HFF-Myc (cell line): ENCODE measurements at regions not wholly inside any gene's neighbourhood (a gene's known extent, or its start where the extent isn't known, plus 50 kb on each side); places are given as distances from the start of the nearest gene placed in this dataset.
"Not testable (repeated sequence)": the region's sequence is repeated elsewhere in the genome, so short reads cannot be mapped to it uniquely, and the experiment has no call there.

Source experiments
- DNase-seq: peaks from one replicate; pipeline ENCODE4 v3.0.0-alpha.2; 2011; ENCODE audit warnings: low read depth; ENCODE audit errors: extremely low read depth
- H3K4me3 ChIP-seq: replicated peaks from 2 replicates; pipeline ENCODE4 v1.5.1; 2011; ENCODE audit warnings: low read depth, mild to moderate bottlenecking, control low read depth, low read length
- TF ChIP-seq, protein P1 (sequence below): IDR thresholded peaks from 2 replicates; pipeline ENCODE4 v1.5.1; 2012; ENCODE audit warnings: mild to moderate bottlenecking, low read depth, low read length, control low read depth; ENCODE audit errors: missing control alignments

DNA sequence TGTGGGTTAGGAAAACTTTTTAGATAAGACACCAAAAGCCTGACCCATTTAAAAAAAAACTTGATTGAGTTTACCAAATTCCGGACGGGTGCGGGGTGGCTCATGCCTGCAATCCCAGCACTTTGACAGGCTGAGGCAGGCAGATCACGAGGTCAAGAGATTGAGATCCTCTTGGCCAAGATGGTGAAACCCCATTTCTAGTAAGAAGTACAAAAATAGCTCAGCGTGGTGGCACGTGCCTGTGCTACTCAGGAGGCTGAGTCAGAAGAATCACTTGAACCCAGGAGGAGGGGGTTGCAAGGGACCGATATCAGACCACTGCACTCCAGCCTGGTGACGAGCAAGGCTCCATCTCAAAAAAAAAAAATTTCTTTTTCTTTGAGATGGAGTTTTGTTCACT is 307.8 kb upstream of the USP9Y start:
- DNase-seq, result no peak
- TF ChIP-seq, protein P1, sequence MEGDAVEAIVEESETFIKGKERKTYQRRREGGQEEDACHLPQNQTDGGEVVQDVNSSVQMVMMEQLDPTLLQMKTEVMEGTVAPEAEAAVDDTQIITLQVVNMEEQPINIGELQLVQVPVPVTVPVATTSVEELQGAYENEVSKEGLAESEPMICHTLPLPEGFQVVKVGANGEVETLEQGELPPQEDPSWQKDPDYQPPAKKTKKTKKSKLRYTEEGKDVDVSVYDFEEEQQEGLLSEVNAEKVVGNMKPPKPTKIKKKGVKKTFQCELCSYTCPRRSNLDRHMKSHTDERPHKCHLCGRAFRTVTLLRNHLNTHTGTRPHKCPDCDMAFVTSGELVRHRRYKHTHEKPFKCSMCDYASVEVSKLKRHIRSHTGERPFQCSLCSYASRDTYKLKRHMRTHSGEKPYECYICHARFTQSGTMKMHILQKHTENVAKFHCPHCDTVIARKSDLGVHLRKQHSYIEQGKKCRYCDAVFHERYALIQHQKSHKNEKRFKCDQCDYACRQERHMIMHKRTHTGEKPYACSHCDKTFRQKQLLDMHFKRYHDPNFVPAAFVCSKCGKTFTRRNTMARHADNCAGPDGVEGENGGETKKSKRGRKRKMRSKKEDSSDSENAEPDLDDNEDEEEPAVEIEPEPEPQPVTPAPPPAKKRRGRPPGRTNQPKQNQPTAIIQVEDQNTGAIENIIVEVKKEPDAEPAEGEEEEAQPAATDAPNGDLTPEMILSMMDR, result no peak

DNA sequence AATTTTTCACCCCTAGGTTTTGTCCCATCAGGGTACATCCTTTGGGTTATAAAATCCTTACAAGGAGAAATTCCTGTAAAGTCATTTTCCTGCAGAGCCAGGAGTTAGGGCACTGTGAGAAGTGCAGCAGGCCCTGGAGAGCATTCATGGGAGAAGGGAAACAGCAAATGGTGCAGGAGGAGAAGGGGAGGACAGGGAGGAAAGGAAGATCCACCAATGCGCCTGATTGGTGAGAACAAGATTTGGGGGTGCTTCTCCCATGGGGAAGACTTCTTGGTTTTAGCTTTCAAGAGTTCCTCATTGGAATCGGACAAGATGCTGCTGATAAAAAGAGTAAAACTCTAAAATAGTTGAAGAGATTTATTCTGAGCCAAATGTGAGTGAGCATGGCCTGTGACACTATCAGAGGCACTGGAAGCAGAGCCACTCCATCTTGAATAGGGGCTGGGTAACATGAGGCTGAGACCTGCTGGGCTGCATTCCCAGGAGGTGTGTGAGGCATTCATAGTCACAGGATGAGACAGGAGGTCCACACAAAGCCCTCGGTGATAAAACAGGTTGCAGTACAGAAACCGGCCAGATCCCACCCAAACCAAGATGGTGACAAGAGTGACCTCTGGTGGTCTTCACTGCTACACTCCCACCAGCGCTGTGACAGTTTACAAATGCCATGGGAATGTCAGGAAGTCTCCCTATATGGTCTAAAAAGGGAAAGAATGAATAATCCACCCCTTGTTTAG is 305.5 kb upstream of the USP9Y start:
- TF ChIP-seq, protein P1, result peak; percentile 9
- not testable (repeated sequence) for H3K4me3 ChIP-seq, DNase-seq

More for the DNA sequence above, 307.8 kb upstream of the USP9Y start:
- no peak overlapping the region for H3K4me3 ChIP-seq

DNA sequence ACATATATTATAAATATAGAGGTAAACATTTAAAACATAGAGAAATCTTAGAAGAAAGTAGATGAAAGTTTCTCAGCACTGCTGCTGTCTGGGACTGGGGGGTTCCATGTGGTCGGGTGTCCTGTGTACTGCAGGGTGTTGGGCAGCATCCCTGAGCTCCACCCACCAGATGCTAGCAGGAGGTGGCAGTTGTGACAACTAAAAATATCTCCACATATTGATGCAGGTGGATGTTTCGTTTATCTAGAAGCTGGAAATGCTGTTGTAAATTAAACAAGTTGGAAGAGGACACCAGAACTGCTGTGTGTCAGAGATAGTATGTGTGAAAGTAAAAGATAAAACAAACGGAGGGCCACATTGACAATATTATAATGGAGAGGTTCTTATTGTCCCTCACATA is 297.1 kb upstream of the USP9Y start:
- H3K4me3 ChIP-seq, result no peak overlapping the region
- DNase-seq, result no peak
- TF ChIP-seq, protein P1, result no peak

DNA sequence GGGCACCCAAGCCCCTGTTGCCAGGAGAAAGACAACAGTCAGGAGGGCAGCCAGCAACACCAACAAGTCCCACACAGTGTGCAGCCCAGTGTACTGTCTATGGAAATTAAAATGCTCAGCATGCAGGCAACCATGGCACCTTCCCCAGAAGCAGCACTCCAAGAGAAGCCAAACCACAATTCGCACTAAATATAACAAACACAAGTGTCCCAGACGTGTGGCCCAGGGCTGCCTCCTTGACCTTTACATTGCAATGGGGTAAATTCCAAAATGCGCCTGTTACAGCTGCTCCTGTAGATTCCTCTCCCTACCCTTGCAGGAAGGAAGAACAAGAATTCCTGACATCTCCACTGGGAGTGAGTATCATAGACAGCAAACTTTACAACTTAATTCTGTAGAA is 292.8 kb upstream of the USP9Y start:
- H3K4me3 ChIP-seq, result no peak overlapping the region
- TF ChIP-seq, protein P1, result no peak
- DNase-seq, result no peak

GRCh38 chrY:12410696-12411095 is 290.3 kb upstream of the USP9Y start:
- TF ChIP-seq, protein P1, result no peak
- DNase-seq, result no peak
- no peak overlapping the region for H3K4me3 ChIP-seq

DNA sequence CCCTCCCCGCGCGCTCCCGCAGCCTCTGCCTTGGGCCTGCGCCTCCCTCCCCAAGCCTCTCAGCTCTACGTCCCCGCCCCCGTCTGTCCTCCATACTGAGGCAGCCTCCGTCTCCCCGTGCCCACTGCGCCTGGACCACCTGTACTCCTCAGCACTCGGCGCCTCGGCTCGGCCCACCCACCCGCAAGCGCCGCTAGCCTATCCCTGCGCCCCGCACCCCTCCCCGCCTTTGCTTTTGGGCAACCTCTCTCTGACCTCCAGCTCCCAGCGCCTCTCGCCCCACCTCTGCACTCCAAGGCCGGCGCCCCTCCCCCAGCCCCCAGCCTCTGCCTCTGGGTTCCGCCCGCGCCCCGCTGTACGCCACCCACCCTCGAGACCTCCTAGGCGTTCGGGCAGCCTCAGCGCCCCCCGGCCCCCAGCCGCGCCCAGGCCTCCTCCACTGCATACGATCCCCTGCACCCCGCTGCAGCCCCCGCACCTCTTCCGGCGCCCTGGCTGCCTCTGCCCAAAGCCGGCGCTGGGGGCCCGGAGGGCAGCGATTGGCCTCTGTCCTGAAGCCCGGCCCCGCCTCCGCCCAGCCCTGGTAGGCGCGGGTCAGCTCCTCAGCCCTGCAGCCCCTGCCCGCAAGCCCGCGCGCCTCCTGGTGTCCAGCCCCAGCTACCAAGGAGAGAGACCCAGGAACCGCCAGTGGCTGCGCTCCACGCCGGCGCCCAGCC is 279.8 kb upstream of the USP9Y start:
- DNase-seq, result no peak
- H3K4me3 ChIP-seq, result peak overlapping the region; percentile 42
- TF ChIP-seq, protein P1, result peak; percentile 24
